Activated CD4-positive, alpha-beta T cell treated with anti-CD3 and anti-CD28 coated beads, Interleukin-2, amount 10 ng/mL, durations not matched to agents 7 days and 5 days (primary cell): ENCODE measurements at regions not wholly inside any gene's neighbourhood (a gene's known extent, or its start where the extent isn't known, plus 50 kb on each side); places are given as distances from the start of the nearest gene placed in this dataset.

Experiments used
- CTCF ChIA-PET: fragments of 350-600 bp; sonication (Branson Sonifier 250); formaldehyde crosslinking; loops from one replicate; lab custom pipeline; 2021; ENCODE audit warnings: antibody characterized with exemption; lab: Charles Lee
- POLR2A ChIA-PET: fragments of 350-600 bp; sonication (Branson Sonifier 250); formaldehyde crosslinking; loops from one replicate; lab custom pipeline; 2021; ENCODE audit warnings: antibody characterized with exemption; lab: Charles Lee
- DNase-seq: peaks from one replicate; pipeline ENCODE4 v3.0.0-alpha.2; 2020
- H3K27ac Mint-ChIP-seq: one replicate; pipeline ENCODE4 v1.8.0; 2021; ENCODE audit warnings: mild to moderate bottlenecking, moderate library complexity, mixed read lengths
- H3K27me3 Mint-ChIP-seq: one replicate; pipeline ENCODE4 v1.8.0; 2021; ENCODE audit warnings: mixed read lengths
- H3K36me3 Mint-ChIP-seq: one replicate; pipeline ENCODE4 v1.8.0; 2021; ENCODE audit warnings: low read depth, mixed read lengths
- H3K4me1 Mint-ChIP-seq: one replicate; pipeline ENCODE4 v1.8.0; 2021; ENCODE audit warnings: mixed read lengths
- H3K4me3 Mint-ChIP-seq: one replicate; pipeline ENCODE4 v1.8.0; 2021; ENCODE audit warnings: mild to moderate bottlenecking, moderate library complexity, mixed read lengths
- H3K9me3 Mint-ChIP-seq: one replicate; pipeline ENCODE4 v1.8.0; 2021; ENCODE audit warnings: mixed read lengths

GRCh38 chr2:16120591-16121180 is 180.3 kb downstream of the MYCN start:
- ChIA-PET POLR2A (no interaction called here), CTCF (interaction anchor here (0.6 kb wide), 1 partner anchor 1607 kb away, joined by 3 read pairs; no protein-coding TSS in a partner anchor)
- DNase-seq, result no peak
- Mint-ChIP-seq H3K27ac (no peak overlapping the region), H3K27me3 (no peaks in the 10 kb centered on the region), H3K4me1 (no peaks in the 10 kb centered on the region), H3K36me3 (no peaks in the 10 kb centered on the region), H3K4me3 (no peak overlapping the region), H3K9me3 (no peaks in the 10 kb centered on the region)

GRCh38 chr2:16119741-16120140 is 179.4 kb downstream of the MYCN start:
- DNase-seq, result no peak
- Mint-ChIP-seq H3K27me3 (no peaks in the 10 kb centered on the region), H3K4me3 (no peak overlapping the region), H3K4me1 (no peaks in the 10 kb centered on the region), H3K27ac (no peak overlapping the region), H3K36me3 (no peaks in the 10 kb centered on the region), H3K9me3 (no peaks in the 10 kb centered on the region)
- CTCF ChIA-PET, result interaction anchor here (0.6 kb wide), 1 partner anchor 1606 kb away, joined by 3 read pairs; no protein-coding TSS in a partner anchor
- POLR2A ChIA-PET, result no interaction called here

GRCh38 chr2:16118611-16119590 is 178.6 kb downstream of the MYCN start:
- H3K36me3 Mint-ChIP-seq, result no peaks in the 10 kb centered on the region
- DNase-seq, result no peak
- no peaks in the 10 kb centered on the region for H3K9me3 Mint-ChIP-seq
- ChIA-PET POLR2A (no interaction called here), CTCF (no interaction called here)
- H3K4me3 Mint-ChIP-seq, result no peak overlapping the region
- no peaks in the 10 kb centered on the region for H3K4me1 Mint-ChIP-seq
- H3K27me3 Mint-ChIP-seq, result no peaks in the 10 kb centered on the region
- no peak overlapping the region for H3K27ac Mint-ChIP-seq

DNA sequence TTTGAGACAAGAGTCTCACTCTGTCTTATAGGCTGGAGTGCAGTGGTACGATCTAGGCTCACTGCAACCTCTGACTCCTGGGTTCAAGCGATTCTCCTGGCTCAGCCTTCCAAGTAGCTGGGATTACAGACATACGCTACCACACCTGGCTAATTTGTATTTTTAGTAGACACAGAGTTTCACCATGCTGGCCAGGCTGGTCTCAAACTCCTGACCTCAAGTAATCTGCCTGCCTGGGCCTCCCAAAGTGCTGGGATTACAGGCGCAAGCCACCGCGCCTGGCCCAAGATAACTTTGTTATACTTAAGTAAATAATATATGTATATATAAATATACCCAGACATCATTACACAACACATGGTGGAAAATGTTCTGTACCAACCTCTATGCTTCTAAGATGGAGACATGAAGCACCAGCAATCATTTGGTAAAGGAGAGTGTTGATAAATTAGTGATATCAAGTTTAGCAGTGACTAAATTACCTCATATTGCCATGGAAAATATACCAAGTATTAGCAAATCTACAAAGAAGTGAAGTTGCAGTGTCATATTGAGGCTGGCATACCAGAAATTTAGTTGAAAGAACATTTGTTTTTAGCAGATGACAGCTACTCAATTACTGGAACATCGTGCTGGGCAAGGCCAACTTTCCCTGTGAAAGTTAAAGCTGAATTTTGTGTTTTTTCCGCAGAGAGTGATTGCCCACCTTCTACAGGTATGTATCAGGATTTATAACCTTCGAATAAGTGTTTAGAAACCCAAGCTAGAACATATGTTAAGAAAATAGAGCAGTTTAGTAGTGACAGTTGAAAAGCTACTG is 177.7 kb downstream of the MYCN start:
- CTCF ChIA-PET, result no interaction called here
- DNase-seq, result no peak
- Mint-ChIP-seq H3K36me3 (no peaks in the 10 kb centered on the region), H3K27ac (no peak overlapping the region), H3K9me3 (no peaks in the 10 kb centered on the region), H3K4me3 (no peak overlapping the region), H3K27me3 (no peaks in the 10 kb centered on the region), H3K4me1 (no peaks in the 10 kb centered on the region)
- POLR2A ChIA-PET, result no interaction called here

DNA sequence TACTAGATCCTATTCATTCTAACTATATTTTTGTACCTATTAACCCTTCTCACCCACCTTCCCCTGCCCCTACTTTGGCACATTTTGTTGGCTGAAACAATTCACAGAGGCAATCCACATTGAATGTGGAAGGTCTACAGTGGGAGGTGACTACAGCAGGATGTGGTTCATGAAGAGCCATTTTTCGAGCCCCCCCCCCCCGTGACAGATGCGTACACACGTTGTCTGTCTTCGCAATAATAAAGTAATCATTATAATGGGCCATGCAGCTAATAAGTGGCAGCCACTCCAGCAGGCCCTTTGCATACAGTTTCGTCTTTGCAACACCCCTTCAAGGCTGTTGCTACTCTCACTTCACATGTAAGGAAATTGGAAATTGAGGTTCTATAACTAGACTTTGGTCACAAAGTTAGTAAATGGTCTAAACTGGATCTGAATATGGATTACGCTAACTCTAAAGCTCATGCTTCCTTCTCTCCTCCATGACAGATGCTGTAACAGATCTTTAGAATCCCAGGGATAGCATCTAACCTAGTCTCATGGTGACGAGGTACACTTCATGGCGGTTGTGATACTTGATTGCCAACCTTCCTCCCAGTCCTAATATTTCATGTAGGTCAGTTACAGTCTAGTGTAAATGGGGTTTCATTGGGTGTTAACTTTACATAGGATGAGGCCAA is 176.8 kb downstream of the MYCN start:
- Mint-ChIP-seq H3K27me3 (no peaks in the 10 kb centered on the region), H3K4me3 (no peak overlapping the region), H3K36me3 (no peaks in the 10 kb centered on the region), H3K9me3 (no peaks in the 10 kb centered on the region), H3K27ac (no peak overlapping the region), H3K4me1 (no peaks in the 10 kb centered on the region)
- POLR2A ChIA-PET, result no interaction called here
- no peak for DNase-seq
- CTCF ChIA-PET, result no interaction called here

DNA sequence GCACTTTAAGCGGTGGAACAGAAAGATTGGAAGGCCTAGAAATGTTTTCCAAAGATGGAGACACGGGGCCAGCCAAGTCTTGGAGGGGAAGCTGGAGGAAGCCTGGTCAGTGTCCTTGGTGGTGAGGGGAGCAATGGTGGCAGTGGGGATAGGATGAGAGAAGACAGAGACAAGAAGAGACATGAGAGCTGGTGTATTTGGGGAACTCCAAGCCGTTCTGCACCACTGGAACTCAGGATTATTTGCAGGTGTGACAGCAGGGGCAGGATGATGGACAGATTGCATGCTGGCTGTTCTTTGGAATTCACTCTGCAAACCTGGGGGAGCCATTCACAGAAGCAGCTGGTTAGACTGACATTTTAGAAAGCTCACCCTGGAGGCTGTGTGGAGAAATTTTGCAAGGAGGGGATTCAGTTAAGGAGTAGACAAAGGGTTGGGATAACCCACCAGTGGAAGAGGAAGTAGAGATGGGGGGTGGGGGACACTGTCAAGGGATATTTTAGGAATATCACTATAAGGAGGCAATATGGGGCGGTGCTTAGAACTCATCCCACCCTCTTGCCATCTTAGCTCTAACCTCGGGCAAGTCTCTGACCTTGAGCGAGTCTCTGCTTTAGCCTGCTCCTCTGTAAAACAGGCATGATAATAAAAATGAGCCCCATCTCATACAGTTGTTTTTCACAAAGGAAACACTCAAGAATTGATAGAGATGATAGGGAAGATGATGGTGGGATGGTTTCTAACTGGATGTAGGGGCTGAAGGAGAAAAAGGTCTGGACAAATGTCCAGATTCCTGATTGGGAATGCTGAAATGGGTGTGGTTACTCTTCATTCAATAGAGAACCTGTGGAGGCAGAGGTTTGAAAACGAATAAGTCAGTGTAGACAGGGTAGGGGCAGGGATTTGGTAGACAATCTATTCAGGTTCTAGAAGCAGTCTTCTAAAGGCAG is 175.8 kb downstream of the MYCN start:
- Mint-ChIP-seq H3K36me3 (no peaks in the 10 kb centered on the region), H3K4me3 (no peak overlapping the region), H3K4me1 (no peaks in the 10 kb centered on the region), H3K27ac (no peak overlapping the region), H3K9me3 (no peaks in the 10 kb centered on the region), H3K27me3 (no peaks in the 10 kb centered on the region)
- no peak for DNase-seq
- ChIA-PET CTCF (interaction anchor here (2.2 kb wide), 1 partner anchor 8 kb away, joined by 5 read pairs; no protein-coding TSS in a partner anchor), POLR2A (no interaction called here)

DNA sequence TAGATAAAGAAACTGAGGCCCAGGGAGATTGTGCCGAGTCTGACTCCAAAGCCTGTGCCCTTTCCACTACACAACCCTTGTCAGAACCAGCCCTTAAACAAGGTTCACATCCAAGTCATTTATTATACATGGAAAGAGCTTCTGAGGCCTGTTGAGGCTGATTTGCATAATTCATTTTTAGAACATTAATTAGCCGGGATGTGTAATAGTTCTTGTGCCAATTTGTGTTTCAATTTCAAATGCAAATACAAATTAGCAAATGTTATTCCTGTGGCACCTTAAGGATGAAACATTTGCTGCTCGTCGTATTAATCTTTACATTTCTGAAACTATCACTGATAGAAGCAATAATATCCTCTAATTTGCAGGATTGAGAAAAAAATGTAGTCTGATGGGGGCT is 174.9 kb downstream of the MYCN start:
- H3K4me3 Mint-ChIP-seq, result no peak overlapping the region
- H3K27ac Mint-ChIP-seq, result no peak overlapping the region
- ChIA-PET POLR2A (no interaction called here), CTCF (interaction anchor here (2.2 kb wide), 1 partner anchor 9 kb away, joined by 5 read pairs; no protein-coding TSS in a partner anchor)
- H3K27me3 Mint-ChIP-seq, result no peaks in the 10 kb centered on the region
- DNase-seq, result no peak
- H3K9me3 Mint-ChIP-seq, result no peaks in the 10 kb centered on the region
- no peaks in the 10 kb centered on the region for H3K4me1 Mint-ChIP-seq
- no peaks in the 10 kb centered on the region for H3K36me3 Mint-ChIP-seq

GRCh38 chr2:16114836-16115235 is 174.5 kb downstream of the MYCN start:
- DNase-seq, result no peak
- H3K4me1 Mint-ChIP-seq, result no peaks in the 10 kb centered on the region
- no peaks in the 10 kb centered on the region for H3K36me3 Mint-ChIP-seq
- H3K4me3 Mint-ChIP-seq, result no peak overlapping the region
- ChIA-PET POLR2A (no interaction called here), CTCF (interaction anchor here (2.2 kb wide), 1 partner anchor 9 kb away, joined by 5 read pairs; no protein-coding TSS in a partner anchor)
- H3K9me3 Mint-ChIP-seq, result no peaks in the 10 kb centered on the region
- H3K27me3 Mint-ChIP-seq, result no peaks in the 10 kb centered on the region
- no peak overlapping the region for H3K27ac Mint-ChIP-seq

DNA sequence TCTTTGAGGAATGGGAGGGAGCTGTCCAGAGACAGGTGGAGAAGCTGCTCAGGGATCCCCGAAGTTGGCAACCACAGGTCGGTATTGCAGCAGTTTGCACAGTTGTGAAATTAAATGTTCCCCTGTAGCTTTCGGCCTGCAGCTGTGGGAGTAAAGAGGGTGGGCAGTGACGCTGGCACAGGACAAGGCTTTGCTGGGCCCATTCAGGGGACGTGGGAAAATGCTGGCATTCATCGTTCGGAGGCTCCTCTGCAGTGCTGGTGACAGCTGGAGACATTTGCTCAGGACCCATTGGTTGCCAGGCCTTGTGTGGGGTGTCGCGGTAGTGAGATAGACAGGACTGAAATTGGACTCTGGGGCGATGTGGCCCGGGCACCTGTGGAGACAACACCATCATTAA is 173.7 kb downstream of the MYCN start:
- ChIA-PET POLR2A (no interaction called here), CTCF (interaction anchor here (2.2 kb wide), 1 partner anchor 10 kb away, joined by 5 read pairs; no protein-coding TSS in a partner anchor)
- no peak for DNase-seq
- Mint-ChIP-seq H3K9me3 (no peaks in the 10 kb centered on the region), H3K4me3 (no peak overlapping the region), H3K36me3 (no peaks in the 10 kb centered on the region), H3K27ac (no peak overlapping the region), H3K27me3 (no peaks in the 10 kb centered on the region), H3K4me1 (no peaks in the 10 kb centered on the region)

GRCh38 chr2:16113568-16113967 is 173.2 kb downstream of the MYCN start:
- Mint-ChIP-seq H3K4me1 (no peaks in the 10 kb centered on the region), H3K27me3 (no peaks in the 10 kb centered on the region), H3K36me3 (no peaks in the 10 kb centered on the region), H3K27ac (no peak overlapping the region), H3K9me3 (no peaks in the 10 kb centered on the region), H3K4me3 (no peak overlapping the region)
- CTCF ChIA-PET, result interaction anchor here (2.2 kb wide), 1 partner anchor 10 kb away, joined by 5 read pairs; no protein-coding TSS in a partner anchor
- POLR2A ChIA-PET, result no interaction called here
- no peak for DNase-seq

DNA sequence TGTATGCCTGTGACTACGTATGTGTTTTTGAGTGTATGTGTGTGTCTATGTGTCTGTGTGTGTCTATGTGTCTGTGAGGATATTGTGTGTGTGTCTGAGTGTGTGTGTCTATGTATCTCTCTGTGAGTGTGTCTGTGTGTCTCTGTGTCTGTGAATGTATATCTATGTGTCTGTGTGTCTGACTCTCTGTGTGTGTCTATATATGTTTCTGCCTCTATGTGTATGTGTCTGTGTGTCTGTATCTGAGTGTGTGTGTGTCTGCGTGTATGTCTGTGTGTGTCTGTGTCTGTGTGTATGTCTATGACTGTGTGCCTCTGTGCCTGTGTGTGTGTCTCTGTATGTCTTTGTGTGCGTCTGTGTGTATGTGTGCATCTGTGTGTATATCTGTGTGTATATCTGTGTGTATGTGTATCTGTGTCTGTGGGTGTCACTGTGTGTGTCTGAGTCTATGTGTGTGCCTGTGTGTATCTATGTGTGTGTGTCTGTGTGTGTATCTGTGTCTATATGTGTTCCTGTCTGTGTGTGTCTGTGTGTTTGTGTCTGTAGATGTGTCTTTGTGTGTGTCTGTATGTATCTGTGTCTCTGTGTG is 172.7 kb downstream of the MYCN start:
- POLR2A ChIA-PET, result no interaction called here
- Mint-ChIP-seq H3K27me3 (no peaks in the 10 kb centered on the region), H3K4me1 (no peaks in the 10 kb centered on the region), H3K27ac (no peak overlapping the region), H3K9me3 (no peaks in the 10 kb centered on the region), H3K36me3 (no peaks in the 10 kb centered on the region), H3K4me3 (no peak overlapping the region)
- no peak for DNase-seq
- CTCF ChIA-PET, result no interaction called here
